CD4-positive, CD25-positive, alpha-beta regulatory T cell (primary cell): ENCODE measurements at regions not wholly inside any gene's neighbourhood (a gene's known extent, or its start where the extent isn't known, plus 50 kb on each side); places are given as distances from the start of the nearest gene placed in this dataset.
A peak's percentile ranks its signal among the peaks of the same experiment; 100 is the strongest.

Experiments
- ATAC-seq, 2 donors: fragments of 150-1000 bp; cut with Tn5 transposase; one replicate each; pipeline ENCODE4 v1.10.0; 2021; ENCODE audit warnings: low read depth in 2 of 2, moderate number of reproducible peaks in 2 of 2, moderate library complexity in 1 of 2
- DNase-seq, 3 donors: peaks; one replicate each; pipeline versions ENCODE4 v3.0.0 to v3.0.0-alpha.2; 2012 to 2022; ENCODE audit warnings: mixed read lengths in 1 of 3
- H3K27ac ChIP-seq: one replicate; pipeline ENCODE4 v1.7.0; 2013; ENCODE audit warnings: mild to moderate bottlenecking, low read length; ENCODE audit not compliant: insufficient read depth, poor library complexity, severe bottlenecking
- H3K27me3 ChIP-seq: one replicate; pipeline ENCODE4 v1.7.0; 2013; ENCODE audit warnings: low read length; ENCODE audit not compliant: control insufficient read depth, insufficient read depth
- H3K36me3 ChIP-seq: one replicate; pipeline ENCODE4 v1.7.0; 2013; ENCODE audit warnings: mild to moderate bottlenecking, low read length, moderate library complexity; ENCODE audit not compliant: control insufficient read depth, insufficient read depth
- H3K4me1 ChIP-seq: 2 replicates; pipeline ENCODE4 v1.7.0; 2013; ENCODE audit warnings: mild to moderate bottlenecking, low read length; ENCODE audit not compliant: insufficient read depth, control insufficient read depth, poor library complexity, severe bottlenecking
- H3K4me3 ChIP-seq: one replicate; pipeline ENCODE4 v1.7.0; 2013; ENCODE audit warnings: low read depth, mild to moderate bottlenecking, low read length, moderate library complexity
- H3K9me3 ChIP-seq, 2 experiments: 1 replicate in 1 of 2; 2 replicates in 1 of 2; pipeline ENCODE4 v1.7.0; 2013; ENCODE audit warnings: low read length in 2 of 2, mild to moderate bottlenecking in 1 of 2, moderate library complexity in 1 of 2; ENCODE audit not compliant: control insufficient read depth in 2 of 2
- H3K27ac Mint-ChIP-seq, 3 donors: one replicate each; pipeline ENCODE4 v1.8.0; 2020 to 2022; ENCODE audit warnings: mild to moderate bottlenecking in 3 of 3, mixed read lengths in 3 of 3, moderate library complexity in 2 of 3
- H3K27me3 Mint-ChIP-seq: one replicate; pipeline ENCODE4 v1.8.0; 2022; ENCODE audit warnings: mild to moderate bottlenecking, mixed read lengths
- H3K36me3 Mint-ChIP-seq: one replicate; pipeline ENCODE4 v1.8.0; 2020; ENCODE audit warnings: mixed read lengths
- H3K4me1 Mint-ChIP-seq, 4 donors: one replicate each; pipeline ENCODE4 v1.8.0; 2020 to 2022; ENCODE audit warnings: mixed read lengths in 4 of 4, mild to moderate bottlenecking in 1 of 4
- H3K4me3 Mint-ChIP-seq, 4 donors: one replicate each; pipeline ENCODE4 v1.8.0; 2020 to 2022; ENCODE audit warnings: mild to moderate bottlenecking in 4 of 4, mixed read lengths in 4 of 4, moderate library complexity in 3 of 4
- H3K9me3 Mint-ChIP-seq, 7 donors: one replicate each; pipeline ENCODE4 v1.8.0; 2020 to 2022; ENCODE audit warnings: mixed read lengths in 7 of 7, mild to moderate bottlenecking in 3 of 7, moderate library complexity in 2 of 7

- no peak for DNase-seq
- Mint-ChIP-seq H3K4me3 (no peak overlapping the region), H3K27me3 (peaks cover 34% of the 10 kb centered on the region), H3K36me3 (no peaks in the 10 kb centered on the region), H3K27ac (no peak overlapping the region), H3K4me1 (no peaks in the 10 kb centered on the region), H3K9me3 (peaks cover 0 to 2% (median 0%) of the 10 kb centered on the region in 7 donors)
- Histone ChIP-seq H3K36me3 (no peaks in the 10 kb centered on the region), H3K4me3 (no peak overlapping the region), H3K4me1 (no peaks in the 10 kb centered on the region), H3K27me3 (peaks cover 9% of the 10 kb centered on the region), H3K27ac (no peak overlapping the region), H3K9me3 (no peaks in the 10 kb centered on the region)
- ATAC-seq, result no peak
These were observed 223.9 kb downstream of the CSNK2A3 start for GRCh38 chr11:11129118-11129517.

GRCh38 chr11:11125618-11126017, 227.4 kb downstream of the CSNK2A3 start:
- Mint-ChIP-seq H3K27ac (no peak overlapping the region), H3K4me1 (no peaks in the 10 kb centered on the region), H3K36me3 (no peaks in the 10 kb centered on the region), H3K9me3 (peaks cover 0 to 2% (median 0%) of the 10 kb centered on the region in 7 donors), H3K27me3 (peaks cover 26% of the 10 kb centered on the region), H3K4me3 (no peak overlapping the region)
- Histone ChIP-seq H3K27me3 (peaks cover 9% of the 10 kb centered on the region), H3K9me3 (no peaks in the 10 kb centered on the region), H3K27ac (no peak overlapping the region), H3K36me3 (no peaks in the 10 kb centered on the region), H3K4me1 (no peaks in the 10 kb centered on the region), H3K4me3 (no peak overlapping the region)
- ATAC-seq, result no peak
- no peak for DNase-seq

DNA sequence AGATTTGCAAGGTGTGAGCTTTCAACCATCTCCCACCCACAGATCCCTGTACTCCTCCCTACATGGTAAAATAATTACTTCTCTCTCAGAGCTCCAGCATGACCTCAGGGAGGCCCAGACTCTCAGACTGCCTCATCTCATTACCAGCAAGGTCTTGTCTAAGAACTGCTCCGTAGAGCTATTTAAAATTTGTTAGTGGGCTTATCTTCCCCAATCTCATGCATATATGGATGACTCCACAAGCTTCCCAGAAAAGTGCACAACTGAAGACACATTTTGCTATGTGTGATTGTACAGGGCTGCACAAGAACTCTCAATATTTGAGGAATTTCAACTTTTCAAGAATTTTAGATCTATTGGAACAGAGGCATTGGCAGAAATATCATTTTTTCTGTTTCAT, 230.3 kb downstream of the CSNK2A3 start:
- Mint-ChIP-seq H3K36me3 (no peaks in the 10 kb centered on the region), H3K27me3 (peaks cover 26% of the 10 kb centered on the region), H3K4me1 (peaks cover 0 to 4% (median under 1%) of the 10 kb centered on the region in 4 donors), H3K27ac (no peak overlapping the region), H3K4me3 (no peak overlapping the region), H3K9me3 (peaks cover 0 to 2% (median 0%) of the 10 kb centered on the region in 7 donors)
- Histone ChIP-seq H3K27me3 (peaks cover 4% of the 10 kb centered on the region), H3K27ac (no peak overlapping the region), H3K9me3 (no peaks in the 10 kb centered on the region), H3K4me3 (no peak overlapping the region), H3K4me1 (no peaks in the 10 kb centered on the region), H3K36me3 (no peaks in the 10 kb centered on the region)
- no peak for ATAC-seq
- no peak for DNase-seq

- Histone ChIP-seq H3K9me3 (no peaks in the 10 kb centered on the region), H3K27ac (no peak overlapping the region), H3K4me3 (no peak overlapping the region), H3K36me3 (no peaks in the 10 kb centered on the region), H3K4me1 (no peaks in the 10 kb centered on the region), H3K27me3 (no peaks in the 10 kb centered on the region)
- peaks cover 0 to 4% (median under 1%) of the 10 kb centered on the region in 4 donors for H3K4me1 Mint-ChIP-seq
- no peaks in the 10 kb centered on the region for H3K36me3 Mint-ChIP-seq
- H3K4me3 Mint-ChIP-seq, result no peak overlapping the region
- DNase-seq, result no peak
- no peak for ATAC-seq
- peak overlapping the region in 1 of 3 donors; percentile 62 for H3K27ac Mint-ChIP-seq
- peaks cover 24% of the 10 kb centered on the region for H3K27me3 Mint-ChIP-seq
- peaks cover 0 to 4% (median 2%) of the 10 kb centered on the region in 7 donors for H3K9me3 Mint-ChIP-seq
These were observed 233.1 kb downstream of the CSNK2A3 start for GRCh38 chr11:11119917-11120316.

- Mint-ChIP-seq H3K9me3 (peaks cover 0 to 15% (median 6%) of the 10 kb centered on the region in 7 donors), H3K27ac (no peak overlapping the region), H3K36me3 (no peaks in the 10 kb centered on the region), H3K4me1 (peaks cover 0 to 4% (median under 1%) of the 10 kb centered on the region in 4 donors), H3K4me3 (no peak overlapping the region), H3K27me3 (peaks cover 25% of the 10 kb centered on the region)
- peaks cover 0 to 2% of the 10 kb centered on the region in 2 experiments for H3K9me3 ChIP-seq
- no peaks in the 10 kb centered on the region for H3K36me3 ChIP-seq
- no peak for ATAC-seq
- no peak overlapping the region for H3K27ac ChIP-seq
- DNase-seq, result no peak
- H3K4me1 ChIP-seq, result no peaks in the 10 kb centered on the region
- no peaks in the 10 kb centered on the region for H3K27me3 ChIP-seq
- H3K4me3 ChIP-seq, result no peak overlapping the region
These were observed 235.3 kb downstream of the CSNK2A3 start for GRCh38 chr11:11117730-11118129.

DNA sequence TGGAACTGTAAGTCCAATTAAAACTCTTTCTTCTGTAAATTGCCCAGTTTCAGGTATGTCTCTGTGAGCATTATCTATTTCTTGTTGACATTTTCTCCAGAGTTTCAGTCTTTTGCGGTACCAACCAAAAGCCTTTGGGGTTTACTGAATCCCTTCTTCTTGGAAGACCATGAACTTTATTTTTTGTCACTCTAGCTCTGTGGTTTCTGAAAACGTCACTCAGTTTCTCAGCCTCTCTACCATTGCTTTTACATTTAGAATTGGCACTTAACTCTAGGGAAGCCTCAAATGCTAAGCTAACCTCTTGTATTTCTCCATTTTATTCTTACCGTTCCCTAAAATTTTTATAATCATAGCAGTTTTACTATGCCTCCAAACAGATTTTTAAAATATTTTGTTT, 237.6 kb downstream of the CSNK2A3 start:
- no peak overlapping the region for H3K27ac Mint-ChIP-seq
- H3K4me3 Mint-ChIP-seq, result no peak overlapping the region
- ATAC-seq, result no peak

DNA sequence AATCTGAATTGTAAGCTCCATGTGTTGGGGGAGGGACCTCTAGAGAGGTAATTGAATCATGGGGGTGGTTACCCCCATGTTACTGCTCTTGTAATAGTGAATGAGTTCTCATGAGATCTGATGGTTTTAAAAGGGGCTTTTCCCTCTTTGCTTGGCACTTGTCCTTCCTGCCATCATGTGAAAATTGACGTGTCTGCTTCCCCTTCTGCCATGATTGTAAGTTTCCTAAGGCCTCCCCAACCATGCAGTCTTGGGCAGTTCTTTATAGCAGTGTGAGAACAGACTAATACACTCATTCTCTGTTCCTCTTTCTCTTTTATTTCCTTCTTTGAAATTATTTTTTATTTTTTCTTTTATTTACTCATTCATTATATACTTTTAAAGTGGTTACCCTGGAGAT, 239.4 kb downstream of the CSNK2A3 start:
- H3K27me3 Mint-ChIP-seq, result peaks cover 21% of the 10 kb centered on the region
- ATAC-seq, result no peak
- H3K4me3 Mint-ChIP-seq, result no peak overlapping the region
- no peaks in the 10 kb centered on the region for H3K27me3 ChIP-seq
- DNase-seq, result no peak
- H3K9me3 Mint-ChIP-seq, result peaks cover 0 to 15% (median 6%) of the 10 kb centered on the region in 7 donors
- no peaks in the 10 kb centered on the region for H3K36me3 ChIP-seq
- H3K4me1 Mint-ChIP-seq, result peaks cover 0 to 4% (median 0%) of the 10 kb centered on the region in 4 donors
- H3K4me1 ChIP-seq, result no peaks in the 10 kb centered on the region
- no peak overlapping the region for H3K27ac ChIP-seq
- no peaks in the 10 kb centered on the region for H3K36me3 Mint-ChIP-seq
- H3K4me3 ChIP-seq, result no peak overlapping the region
- no peak overlapping the region for H3K27ac Mint-ChIP-seq
- H3K9me3 ChIP-seq, result peaks cover 0 to 2% of the 10 kb centered on the region in 2 experiments

More for the DNA sequence above, 237.6 kb downstream of the CSNK2A3 start:
- H3K27me3 ChIP-seq, result no peaks in the 10 kb centered on the region
- Mint-ChIP-seq H3K36me3 (no peaks in the 10 kb centered on the region), H3K9me3 (peaks cover 0 to 15% (median 6%) of the 10 kb centered on the region in 7 donors), H3K4me1 (peaks cover 0 to 4% (median under 1%) of the 10 kb centered on the region in 4 donors), H3K27me3 (peaks cover 28% of the 10 kb centered on the region)
- no peaks in the 10 kb centered on the region for H3K36me3 ChIP-seq
- H3K9me3 ChIP-seq, result peaks cover 0 to 2% of the 10 kb centered on the region in 2 experiments
- no peak overlapping the region for H3K27ac ChIP-seq
- H3K4me1 ChIP-seq, result no peaks in the 10 kb centered on the region
- no peak overlapping the region for H3K4me3 ChIP-seq
- peak in 1 of 3 donors; percentile 4 for DNase-seq

DNA sequence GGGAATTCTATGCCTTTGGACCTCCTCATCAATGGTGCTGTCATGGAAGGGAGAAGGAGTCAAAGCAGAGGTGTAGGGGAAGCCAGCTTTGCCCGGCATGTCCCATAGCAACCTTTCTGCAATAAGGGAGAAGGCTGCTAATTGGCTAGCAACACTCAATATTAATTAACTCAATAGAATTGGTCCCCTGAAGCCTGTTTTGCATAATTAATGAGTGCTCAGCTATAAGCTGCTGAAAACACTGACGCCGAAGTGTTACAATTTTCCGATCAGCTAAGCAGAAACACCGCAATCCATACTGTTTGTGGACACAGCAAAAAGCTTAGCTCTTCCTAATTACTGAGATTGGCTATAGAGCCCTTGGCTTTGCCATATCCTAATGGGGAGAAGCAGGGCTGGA, 245.0 kb downstream of the CSNK2A3 start:
- Mint-ChIP-seq H3K4me1 (peaks cover 0 to 3% (median 0%) of the 10 kb centered on the region in 4 donors), H3K27ac (no peak overlapping the region), H3K36me3 (no peaks in the 10 kb centered on the region), H3K9me3 (peaks cover 0 to 4% (median 0%) of the 10 kb centered on the region in 7 donors), H3K4me3 (no peak overlapping the region), H3K27me3 (peaks cover 13% of the 10 kb centered on the region)
- H3K27ac ChIP-seq, result no peak overlapping the region
- H3K4me1 ChIP-seq, result no peaks in the 10 kb centered on the region
- no peak for ATAC-seq
- no peaks in the 10 kb centered on the region for H3K36me3 ChIP-seq
- H3K9me3 ChIP-seq, result peaks cover 0 to 1% of the 10 kb centered on the region in 2 experiments
- no peak for DNase-seq
- H3K27me3 ChIP-seq, result no peaks in the 10 kb centered on the region
- no peak overlapping the region for H3K4me3 ChIP-seq
